HCEC 1CT (cell line): ENCODE measurements at regions not wholly inside any gene's neighbourhood (a gene's known extent, or its start where the extent isn't known, plus 50 kb on each side); places are given as distances from the start of the nearest gene placed in this dataset.
"Not testable (repeated sequence)": the region's sequence is repeated elsewhere in the genome, so short reads cannot be mapped to it uniquely, and the experiment has no call there.

Experiments
- DNase-seq: peaks from one replicate; pipeline ENCODE4 v3.0.0-alpha.2; 2017

DNA sequence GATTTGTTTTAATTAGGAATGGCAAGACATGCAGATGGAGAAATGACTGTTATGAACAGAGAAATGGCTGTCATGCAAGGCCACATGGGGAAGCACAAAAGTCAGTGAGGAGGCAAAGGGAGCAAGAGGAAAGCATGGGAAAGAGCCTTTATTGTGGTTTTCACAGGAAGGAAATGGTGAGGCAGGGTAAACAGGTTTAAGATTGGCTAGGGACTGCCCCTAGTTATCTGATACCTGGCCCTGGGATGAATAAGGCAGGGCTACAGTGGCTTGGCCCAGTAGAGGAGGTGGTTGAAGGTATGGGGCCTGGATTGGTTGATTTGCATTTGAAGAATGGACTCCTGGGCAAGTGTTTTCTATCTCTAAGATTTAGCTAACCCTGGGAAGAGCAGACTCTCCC lies 168.7 kb upstream of the CNOT2 start:
- DNase-seq: no peak

DNA sequence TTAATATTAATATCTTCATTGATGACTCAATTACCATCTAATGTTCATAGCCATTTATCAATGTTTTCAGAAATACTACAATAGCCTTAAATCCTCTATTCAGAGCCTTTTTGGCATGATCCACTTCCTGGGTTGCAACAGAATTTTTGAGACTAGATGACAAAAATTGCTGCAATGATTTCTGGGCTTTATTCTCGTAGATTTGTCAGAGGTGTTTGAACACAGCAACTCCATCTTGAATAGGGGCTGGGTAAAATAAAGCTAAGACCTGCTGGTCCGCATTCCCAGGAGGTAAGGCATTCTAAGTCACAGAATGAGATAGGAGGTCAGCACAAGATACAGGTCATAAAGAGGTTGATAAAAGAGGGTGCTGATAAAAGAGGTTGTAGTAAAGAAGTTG lies 165.8 kb upstream of the CNOT2 start:
- no peak for DNase-seq

DNA sequence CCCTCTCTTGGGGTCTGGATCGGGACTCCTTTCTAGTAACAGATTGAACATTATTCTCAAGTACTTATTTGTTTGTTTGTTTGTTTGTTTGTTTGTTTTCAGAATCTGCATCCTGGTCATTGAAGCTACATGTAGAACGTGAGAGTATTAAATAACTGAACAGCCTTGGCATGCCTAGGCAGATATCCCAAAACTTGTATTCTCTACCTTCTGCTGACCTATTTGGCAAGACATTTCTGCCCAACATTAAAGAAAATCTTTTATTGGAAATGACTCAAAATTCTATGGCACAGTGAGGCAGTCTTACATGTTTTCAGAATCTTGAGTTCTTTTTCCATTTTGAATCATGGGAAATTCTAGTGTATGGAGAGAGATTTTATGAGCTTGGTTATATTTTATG lies 165.1 kb upstream of the CNOT2 start:
- DNase-seq: no peak

DNA sequence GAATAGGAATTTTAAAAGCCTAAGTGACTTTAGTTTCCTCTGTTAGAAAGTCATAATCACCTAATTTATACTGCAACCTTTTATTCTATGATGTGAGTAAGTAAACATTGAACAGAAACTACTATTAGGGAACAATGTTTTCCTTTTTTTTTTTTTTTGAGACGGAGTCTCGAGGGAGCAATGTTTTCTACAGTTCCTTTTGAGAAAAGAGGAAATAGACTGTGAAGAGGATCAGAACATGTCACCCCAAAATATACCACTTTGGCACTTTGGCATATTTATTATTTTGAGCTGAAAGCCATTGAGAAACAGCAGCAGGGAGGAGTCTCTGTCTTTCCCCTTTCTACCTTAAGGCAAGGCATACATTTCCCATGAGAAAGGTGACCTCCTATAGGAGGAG lies 162.7 kb upstream of the CNOT2 start:
- DNase-seq: no peak

DNA sequence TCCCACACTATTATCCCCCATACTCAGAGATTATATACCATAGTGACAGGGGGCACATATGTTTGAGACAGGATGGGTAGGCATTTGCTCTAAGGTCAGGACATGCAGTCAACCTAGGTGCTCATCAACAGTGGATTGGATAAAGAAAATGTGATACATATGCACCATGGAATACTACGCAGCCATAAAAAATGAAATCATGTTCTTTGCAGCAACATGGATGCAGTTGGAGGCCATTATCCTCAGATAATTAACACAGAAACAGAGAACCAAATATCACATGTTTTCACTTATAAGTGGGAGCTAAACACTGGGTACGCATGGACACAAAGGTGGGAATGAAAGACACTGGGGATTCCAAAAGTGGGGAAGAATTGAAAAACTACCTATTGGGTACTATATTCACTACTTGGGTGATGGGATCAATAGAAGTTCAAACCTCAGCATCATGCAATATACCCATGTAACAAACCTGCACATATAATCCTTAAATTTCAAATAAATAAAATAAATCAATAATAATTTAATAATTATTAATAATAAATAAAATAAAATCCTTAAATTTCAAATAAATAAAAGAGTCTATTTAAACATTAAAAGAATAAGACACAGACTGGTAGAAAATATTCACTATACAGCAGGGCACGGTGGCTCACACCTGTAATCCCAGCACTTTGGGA lies 160.1 kb upstream of the CNOT2 start:
- DNase-seq: no peak

DNA sequence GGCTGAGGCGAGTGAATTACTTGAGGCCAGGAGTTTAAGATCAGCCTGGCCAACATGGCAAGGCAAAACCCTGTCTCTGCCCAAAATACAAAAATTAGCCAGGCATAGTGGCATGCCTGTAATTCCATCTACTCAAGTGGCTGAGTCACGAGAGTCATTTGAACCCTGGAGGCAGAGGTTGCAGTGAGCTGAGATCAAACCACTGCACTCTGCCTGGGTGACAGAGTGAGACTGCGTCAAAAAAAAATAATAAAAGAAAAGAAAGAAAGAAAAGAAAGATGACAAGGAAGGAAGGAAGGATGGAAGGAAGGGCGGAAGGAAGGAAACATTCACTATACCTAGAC lies 159.6 kb upstream of the CNOT2 start:
- no peak for DNase-seq

DNA sequence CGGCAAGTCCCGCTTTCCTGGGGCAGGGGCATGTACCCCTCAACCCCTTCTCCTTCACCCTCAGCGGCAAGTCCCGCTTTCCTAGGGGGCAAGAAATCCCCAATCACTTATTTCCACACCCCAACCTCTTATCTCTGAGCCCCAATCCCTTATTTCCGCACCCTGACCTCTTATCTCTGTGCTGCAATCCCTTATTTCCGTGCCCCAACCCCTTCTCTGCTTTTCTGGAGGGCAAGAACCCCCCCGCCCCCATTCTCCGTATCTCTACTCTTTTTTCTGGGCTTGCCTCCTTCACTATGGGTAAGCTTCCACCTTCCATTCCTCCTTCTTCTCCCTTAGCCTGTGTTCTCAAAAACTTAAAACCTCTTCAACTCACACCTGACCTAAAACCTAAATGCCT lies 156.9 kb upstream of the CNOT2 start:
- not testable (repeated sequence) for DNase-seq

DNA sequence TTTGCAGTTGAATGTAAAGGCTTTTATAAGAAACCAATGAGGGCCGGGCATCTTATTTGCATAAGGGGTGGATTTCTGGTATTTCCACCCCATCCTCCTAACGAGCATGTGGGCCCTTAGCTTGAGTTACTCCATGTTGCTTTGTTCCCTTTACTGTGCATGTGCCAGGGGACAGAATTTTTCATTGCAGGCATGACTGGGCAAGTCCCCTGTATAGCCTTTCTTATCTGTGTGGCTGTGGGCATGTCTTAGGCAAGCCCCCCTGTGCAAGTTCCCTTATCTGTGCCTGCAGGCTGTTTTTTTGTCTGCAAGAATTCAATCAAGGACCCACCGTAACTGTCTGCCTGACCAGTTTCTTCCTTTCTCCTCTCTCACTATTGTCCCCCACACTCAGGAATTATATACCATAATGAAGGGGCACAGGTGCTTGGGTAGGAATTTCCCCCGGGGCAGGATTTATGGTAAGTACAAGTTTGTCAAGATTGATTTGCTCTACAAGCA lies 152.2 kb upstream of the CNOT2 start:
- DNase-seq: no peak

DNA sequence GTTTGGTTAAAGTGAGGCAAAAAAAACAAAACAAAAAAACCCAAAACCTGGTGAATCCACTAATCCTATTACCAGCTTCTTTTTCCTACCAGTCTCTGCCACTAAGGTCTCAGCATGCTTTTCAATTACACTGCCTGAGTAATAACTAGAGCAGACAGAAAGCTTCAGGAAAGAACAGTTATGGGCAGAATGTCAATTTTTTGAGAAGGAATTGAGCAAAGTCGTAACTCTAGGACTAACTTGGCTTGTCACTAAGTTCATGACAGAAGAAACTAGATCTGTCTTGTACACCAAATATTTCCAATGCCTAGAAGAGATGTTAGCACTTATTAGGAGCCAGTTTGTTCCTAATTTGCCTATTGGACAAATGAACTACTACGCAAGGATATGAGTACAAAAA lies 148.8 kb upstream of the CNOT2 start:
- DNase-seq: no peak

DNA sequence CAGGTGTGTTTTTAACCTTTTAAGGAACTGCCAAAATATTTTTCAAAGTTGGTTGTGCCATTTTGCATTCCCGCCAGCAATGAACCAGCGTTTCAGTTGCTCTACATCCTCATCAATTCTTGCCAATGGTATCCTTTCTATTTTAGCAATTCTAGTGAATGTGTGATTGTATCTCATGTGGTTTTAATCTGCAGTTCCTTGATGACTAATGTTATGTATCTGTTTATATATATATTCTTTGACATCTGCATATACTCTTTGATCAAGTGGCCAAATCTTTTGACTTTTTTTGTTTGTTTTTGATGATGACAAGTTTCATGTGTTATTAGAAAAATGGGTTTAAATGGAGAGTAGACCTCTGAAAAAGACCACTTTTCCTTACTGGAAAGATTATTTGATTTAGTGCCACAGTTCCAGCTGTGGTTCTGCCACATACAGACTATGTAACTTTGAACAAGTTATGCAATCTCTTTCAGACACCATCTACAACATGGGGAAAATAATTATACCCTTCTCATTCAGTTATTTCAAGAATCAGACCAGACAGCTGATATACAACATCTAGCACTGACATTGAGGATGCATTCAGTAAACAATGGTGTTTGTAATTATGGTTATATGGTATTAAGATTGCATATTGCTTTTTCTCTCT lies 146.3 kb upstream of the CNOT2 start:
- no peak for DNase-seq

DNA sequence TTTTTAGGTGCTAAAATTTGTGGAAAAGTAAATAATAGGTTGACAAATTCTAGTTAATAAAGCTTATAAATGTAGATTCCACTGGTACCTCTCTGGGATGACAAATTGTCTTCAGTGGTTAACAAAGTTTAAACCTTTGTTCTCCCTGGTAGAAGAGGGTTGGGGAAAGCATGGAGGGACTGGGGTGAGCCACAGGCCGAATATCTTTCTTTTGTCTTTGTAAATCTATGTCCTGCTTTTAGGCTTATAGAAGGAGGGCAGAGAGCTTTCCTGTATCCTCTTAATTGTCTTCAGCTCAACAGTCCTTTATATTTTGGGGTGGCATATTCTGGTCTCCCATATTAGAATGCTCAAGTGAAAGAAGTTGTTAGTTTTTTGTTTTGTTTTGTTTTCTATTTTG lies 142.2 kb upstream of the CNOT2 start:
- no peak for DNase-seq

DNA sequence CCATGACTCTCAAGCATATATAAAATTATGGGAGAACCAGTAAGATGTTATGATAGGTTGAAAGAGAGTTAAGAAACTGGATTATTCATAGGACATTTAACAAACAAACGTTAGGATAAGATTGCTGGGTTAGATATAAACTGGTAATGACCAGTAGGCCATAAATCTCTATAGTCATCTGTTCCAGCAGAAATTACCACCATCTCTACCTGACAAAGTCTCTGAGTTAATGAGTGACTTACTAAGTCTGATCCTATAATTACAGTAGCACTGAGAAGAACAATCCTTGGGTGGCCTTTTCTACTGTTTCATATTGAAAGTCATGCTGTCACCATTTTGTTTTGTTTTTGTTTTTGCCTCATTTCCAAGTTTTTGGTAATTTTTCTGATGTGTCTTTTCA lies 136.9 kb upstream of the CNOT2 start:
- no peak for DNase-seq

DNA sequence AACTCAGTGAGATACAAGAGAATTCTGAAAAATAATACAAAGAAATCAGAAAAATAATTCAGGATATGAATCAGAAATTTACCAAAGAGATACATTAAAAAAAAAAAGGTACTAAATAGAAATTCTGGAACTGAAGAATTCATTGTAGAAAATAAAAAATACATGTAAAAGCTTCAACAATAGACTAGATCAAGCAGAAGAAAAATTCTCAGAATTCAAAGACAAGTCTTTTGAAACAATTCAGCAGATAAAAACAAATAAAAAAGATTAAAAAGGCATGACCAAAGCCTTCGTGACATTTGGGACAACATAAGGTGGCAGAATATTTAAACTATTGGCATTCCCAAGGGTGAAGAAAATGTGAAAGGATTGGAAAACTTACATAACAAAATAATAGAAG lies 133.1 kb upstream of the CNOT2 start:
- no peak for DNase-seq

DNA sequence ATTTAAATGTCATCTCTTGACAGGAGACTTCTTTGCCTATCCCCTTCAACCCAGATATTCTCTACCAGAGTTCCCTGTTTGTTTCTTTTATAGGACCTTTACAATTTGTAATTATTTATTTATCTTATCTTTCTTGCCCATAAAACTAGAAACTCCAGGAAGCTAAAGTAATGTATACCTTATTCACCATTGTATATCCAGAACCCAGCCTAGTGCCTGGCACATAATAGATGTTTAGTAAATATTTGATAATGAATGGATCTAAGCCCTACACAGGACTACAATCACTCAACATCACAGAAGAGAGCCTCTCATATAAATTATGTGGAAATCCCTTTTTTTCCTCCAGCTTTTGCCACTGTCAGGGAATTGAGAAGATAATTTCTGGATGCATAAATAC lies 125.6 kb upstream of the CNOT2 start:
- no peak for DNase-seq

DNA sequence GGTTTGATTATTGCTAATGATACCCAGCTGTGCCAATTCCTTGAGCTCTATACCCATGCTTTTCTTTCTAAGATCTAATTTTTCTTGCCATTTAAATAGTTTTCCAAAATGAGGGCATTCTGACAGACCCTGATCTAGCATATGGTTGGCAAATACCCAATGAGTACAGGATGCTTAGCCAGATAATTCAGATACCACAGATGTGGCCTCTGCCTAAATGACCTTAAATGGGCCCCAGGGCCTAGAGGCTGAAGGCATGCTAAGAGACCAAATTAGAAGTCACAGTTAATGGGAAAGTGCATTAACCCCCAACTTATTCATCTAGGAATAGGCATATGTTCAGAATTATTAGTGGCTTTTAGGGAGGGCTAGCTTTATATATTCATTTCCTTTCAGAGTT lies 122.3 kb upstream of the CNOT2 start:
- no peak for DNase-seq

DNA sequence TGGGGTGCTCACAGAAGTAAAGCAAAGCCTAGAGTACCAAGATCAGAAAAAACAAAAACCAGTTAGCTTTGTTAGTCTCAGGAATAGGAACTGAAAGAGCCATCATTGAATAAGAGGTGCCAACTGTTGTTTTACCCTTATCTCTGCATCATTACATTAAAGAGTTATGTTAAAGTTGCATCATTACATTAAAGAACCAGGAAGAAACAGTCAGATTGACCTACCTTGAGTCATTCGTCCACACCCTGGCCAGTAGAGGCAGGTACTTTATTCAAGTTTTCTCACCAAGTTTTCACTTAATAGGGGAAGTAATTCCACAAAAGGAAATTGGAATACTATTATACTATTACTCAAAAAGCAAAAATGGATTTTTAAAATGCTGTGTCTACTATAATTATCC lies 121.7 kb upstream of the CNOT2 start:
- no peak for DNase-seq

DNA sequence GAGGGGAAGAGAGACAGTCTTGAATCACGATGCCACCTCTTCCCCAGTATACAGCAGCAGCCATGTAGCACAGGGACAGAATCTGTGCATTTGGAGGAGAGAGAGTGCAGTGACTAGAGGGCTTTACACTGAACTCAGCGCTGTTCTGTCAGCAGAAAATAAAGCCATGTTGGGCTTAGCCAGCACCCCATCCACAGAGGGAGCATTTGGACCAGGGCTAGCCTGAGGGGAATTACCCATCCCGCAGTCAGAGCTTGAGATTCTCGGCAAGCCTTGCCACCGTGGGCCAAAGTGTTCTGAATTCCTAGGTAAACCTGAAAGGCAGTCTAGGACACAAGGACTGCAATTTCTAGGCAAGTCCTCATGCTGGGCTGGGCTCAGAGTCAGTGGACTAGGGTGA lies 120.4 kb upstream of the CNOT2 start:
- DNase-seq: no peak

DNA sequence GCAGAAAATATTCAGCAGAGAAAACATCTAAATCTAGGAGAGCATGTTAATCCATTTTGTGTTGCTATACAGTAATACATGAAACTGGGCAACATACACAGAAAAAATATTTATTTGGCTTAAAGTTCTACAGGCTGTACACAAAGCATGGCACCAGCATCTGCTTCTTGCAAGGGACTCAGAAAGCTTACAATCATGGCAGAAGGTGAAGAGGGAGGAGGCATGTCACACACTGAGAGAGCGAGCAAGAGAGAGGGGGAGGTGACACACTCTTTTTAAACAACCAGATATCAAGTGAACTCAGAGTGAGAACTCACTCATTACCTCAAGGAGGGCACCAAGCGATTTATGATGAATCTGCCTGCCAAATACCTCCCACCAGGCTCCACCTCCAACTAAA lies 94.2 kb upstream of the CNOT2 start:
- DNase-seq: no peak

DNA sequence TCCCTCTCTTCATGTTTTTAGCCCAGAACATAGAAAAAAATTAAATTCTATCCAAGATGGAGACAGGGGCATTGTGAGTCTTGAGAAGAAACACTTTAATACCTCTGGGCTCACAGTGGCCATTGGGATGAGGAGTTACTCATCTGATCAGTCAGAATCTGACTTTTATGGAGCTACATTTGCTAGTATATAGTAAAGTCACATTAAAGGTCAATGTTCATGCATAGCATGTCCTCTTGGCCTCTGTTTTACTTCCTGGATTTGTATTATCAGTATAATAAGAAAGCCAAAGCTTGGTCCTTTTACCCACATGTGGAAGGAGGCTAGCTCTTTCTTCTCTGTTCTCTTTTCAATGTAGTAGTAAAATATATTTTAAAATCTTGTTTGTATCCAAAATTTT lies 93.6 kb upstream of the CNOT2 start:
- no peak for DNase-seq

DNA sequence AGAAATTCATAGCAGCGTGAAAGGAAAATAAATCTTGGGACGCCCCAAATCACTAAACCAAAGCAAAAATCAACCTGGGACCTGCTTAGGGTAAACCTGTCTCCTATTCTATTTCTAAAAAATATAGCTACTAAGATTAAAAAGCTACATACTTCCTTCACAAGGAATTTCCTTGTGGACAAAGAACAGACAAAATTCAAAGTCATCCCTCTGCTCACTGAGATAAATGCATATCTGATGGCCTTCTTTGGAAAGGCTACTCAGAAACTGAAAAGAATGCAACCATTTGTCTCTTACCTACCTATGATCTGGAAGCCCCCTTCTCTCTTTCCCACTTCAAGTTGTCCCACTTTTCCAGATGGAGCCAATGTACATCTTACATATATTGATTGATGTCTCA lies 93.0 kb upstream of the CNOT2 start:
- no peak for DNase-seq

DNA sequence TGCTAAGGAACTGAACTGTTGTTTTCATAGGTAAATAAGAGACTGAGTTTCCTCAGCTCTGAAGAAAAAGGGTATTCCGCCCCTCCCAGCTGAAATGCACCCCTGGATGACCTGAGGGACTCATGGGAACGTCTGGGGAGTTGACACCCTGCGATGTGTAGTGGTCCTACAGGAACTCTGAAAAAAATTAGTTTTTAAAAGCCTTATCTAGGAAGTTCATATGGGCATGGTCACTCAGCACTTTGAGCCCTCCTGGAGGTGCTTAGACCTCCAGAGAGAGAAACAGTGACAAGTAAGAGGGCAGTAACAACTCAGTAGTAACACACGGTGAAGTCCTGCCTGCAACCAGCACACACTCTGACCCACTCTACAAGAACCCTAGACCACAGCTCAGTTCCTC lies 91.2 kb upstream of the CNOT2 start:
- no peak for DNase-seq

DNA sequence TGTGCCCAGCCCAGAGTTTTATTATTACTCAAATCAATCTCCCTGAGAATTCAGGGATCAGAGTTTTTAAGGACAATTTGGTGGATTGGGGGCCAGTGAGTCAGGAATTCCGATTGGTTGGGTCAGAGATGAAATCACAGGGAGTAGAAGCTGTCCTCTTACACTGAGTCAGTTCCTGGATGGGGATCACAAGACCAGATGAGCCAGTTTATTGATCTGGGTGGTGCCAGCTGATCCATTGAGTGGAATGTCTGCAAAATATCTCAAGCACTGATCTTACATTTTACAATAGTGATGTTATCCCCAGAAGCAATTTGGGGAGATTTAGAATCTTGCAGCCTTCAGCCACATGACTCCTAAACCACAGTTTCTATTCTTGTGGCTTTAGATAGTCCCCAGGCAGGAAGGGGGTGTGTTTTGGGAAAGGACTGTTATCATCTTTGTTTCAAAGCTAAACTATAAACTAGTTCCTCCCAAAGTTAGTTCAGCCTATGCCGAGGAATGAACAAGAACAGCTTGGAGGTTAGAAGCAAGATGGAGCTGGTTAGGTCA lies 89.1 kb upstream of the CNOT2 start:
- peak; percentile 11 for DNase-seq

DNA sequence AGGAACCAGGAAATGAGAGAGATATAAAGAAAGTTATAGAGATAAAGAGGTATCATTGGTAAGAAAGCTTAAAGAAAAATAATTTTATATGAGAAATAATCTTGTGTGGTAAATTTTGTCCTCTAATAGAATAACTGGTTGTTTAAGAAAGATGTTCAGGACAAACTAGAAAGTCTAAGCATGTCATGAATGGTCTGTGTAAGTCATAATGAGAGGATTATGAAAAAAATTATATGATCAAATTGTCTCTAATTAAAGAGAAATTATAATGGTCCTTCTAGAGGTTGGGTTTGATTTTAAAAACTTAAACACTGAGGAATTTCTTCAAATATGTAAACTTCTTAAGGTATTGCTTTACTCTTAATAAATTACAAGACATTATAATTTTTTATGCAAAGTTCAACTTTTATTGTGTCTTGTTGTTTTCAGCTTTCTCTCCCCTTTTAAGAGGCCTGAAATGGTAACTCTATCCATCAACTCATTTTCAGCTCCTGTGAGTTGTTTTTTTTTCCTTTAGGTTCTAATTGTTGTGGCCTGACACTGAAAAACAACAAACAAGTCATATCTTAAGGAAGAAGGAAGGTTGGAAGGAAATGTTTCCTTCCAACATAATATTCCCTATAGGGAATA lies 88.2 kb upstream of the CNOT2 start:
- DNase-seq: no peak

DNA sequence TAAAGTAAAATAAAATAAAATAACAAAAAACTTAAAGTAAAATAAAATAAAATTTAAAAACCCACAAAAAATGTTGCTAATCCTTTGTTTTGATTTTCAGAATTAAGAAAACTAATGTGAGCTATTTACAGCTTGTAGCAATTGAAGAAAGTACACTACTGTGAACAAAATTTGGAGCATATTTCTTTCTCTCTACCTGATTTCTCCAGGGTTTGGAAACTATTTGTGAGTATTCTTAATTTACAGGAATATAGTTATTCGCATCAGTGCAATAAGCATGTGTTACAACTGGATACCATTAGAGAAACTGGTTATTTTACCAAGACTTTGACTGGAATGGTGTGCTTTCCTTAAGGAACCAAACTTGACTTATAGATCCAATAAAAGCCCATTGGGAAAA lies 86.1 kb upstream of the CNOT2 start:
- no peak for DNase-seq
